A673 (cell line): ENCODE measurements at regions not wholly inside any gene's neighbourhood (a gene's known extent, or its start where the extent isn't known, plus 50 kb on each side); places are given as distances from the start of the nearest gene placed in this dataset.

Experiments
- CTCF ChIP-seq: fragments of 300-800, 200-600 bp; sonication (generic); conservative IDR thresholded peaks from 2 replicates; pipeline ENCODE4 v1.5.1; 2017; ENCODE audit warnings: low read depth, mild to moderate bottlenecking, antibody characterized with exemption, low read length, moderate library complexity, mixed read lengths
- EZH2 ChIP-seq: fragments of 200-600 bp; sonication (generic); IDR thresholded peaks from 2 replicates; pipeline ENCODE4 v1.6.1; 2017; ENCODE audit warnings: borderline replicate concordance, low read depth, mild to moderate bottlenecking, mixed read lengths, antibody characterized with exemption, low read length; ENCODE audit not compliant: poor library complexity, severe bottlenecking

GRCh38 chrX:112368371-112368770 is 285.8 kb upstream of the TRPC5 start:
- peak; percentile 32; the same call in 1 of the 2 replicates for TF ChIP-seq CTCF
- no peak for TF ChIP-seq EZH2
